ENCODE measurements at regions not wholly inside any gene's neighbourhood (a gene's known extent, or its start where the extent isn't known, plus 50 kb on each side); places are given as distances from the start of the nearest gene placed in this dataset.
"Not testable (repeated sequence)": the region's sequence is repeated elsewhere in the genome, so short reads cannot be mapped to it uniquely, and the experiment has no call there.

DNA sequence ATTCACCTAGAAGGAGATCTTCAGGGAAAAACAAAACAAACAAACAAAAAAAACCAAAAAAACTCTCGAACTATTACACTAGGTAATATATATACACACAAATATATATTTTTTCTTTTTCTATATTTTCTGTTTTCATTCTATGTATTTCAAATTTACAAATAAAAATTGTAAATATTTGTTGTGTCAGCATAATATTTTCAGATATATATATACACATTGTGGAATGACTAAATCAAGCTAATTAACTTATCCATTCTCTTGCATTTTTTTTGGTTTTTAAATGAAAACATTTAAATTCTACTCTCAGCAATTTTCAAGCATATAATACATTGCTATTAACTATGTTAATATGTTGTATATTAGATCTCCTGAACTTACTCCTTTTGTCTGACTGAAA, 762.0 kb upstream of the PCDH10 start:
- TF ChIP-seq, protein P1, sequence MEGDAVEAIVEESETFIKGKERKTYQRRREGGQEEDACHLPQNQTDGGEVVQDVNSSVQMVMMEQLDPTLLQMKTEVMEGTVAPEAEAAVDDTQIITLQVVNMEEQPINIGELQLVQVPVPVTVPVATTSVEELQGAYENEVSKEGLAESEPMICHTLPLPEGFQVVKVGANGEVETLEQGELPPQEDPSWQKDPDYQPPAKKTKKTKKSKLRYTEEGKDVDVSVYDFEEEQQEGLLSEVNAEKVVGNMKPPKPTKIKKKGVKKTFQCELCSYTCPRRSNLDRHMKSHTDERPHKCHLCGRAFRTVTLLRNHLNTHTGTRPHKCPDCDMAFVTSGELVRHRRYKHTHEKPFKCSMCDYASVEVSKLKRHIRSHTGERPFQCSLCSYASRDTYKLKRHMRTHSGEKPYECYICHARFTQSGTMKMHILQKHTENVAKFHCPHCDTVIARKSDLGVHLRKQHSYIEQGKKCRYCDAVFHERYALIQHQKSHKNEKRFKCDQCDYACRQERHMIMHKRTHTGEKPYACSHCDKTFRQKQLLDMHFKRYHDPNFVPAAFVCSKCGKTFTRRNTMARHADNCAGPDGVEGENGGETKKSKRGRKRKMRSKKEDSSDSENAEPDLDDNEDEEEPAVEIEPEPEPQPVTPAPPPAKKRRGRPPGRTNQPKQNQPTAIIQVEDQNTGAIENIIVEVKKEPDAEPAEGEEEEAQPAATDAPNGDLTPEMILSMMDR (IDR thresholded peaks at IDR 0.05; ENCODE audit: low read length, missing control alignments), result no peak
- H3K4me3 ChIP-seq (replicated peaks; ENCODE audit: low read depth, low read length), result no peak overlapping the region
- DNase-seq (ENCODE audit: low read depth), result no peak

DNA sequence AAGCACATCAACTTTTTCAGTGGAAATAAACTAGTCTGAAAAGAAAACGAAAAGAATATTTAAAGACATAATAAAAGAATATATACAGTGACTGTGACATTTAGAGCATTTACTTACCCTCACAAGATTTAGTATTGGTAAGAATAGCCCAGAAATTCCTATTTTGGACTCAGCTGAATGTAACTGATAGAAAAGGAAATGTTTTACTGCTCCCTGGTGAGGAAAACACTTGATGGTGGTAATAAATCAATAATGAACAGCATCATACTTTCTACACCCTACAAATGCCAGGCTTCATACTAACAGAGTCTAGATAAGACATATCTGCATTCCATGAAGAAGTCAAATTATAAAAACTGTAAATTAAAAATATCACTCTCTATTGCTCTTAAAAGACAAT, 753.5 kb upstream of the PCDH10 start:
- DNase-seq (ENCODE audit: low read depth), result no peak
- TF ChIP-seq, protein P1 (IDR thresholded peaks at IDR 0.05; ENCODE audit: low read length, missing control alignments), result no peak
- no peak overlapping the region for H3K4me3 ChIP-seq (replicated peaks; ENCODE audit: low read depth, low read length)

DNA sequence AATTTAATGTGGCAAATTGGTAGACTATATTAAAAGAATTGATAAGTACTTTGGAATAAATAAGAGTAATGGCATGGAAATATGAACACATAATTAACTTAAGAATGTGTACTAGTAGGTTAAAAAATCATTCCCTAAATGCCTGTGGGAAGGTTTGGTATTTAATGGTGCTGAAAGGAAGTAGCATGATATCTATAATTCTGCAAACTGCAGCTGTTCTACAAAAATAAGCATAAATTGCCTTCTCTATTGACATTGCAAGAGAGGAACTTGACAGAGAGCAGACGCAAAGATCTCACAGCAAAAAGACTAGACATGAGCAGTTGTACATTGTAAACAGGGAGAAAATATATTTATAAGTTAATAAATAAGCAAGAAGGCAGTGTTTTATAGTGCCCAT, 752.5 kb upstream of the PCDH10 start:
- H3K4me3 ChIP-seq (replicated peaks; ENCODE audit: low read depth, low read length), result no peak overlapping the region
- peak; percentile 25 for DNase-seq (ENCODE audit: low read depth)
- TF ChIP-seq, protein P1 (IDR thresholded peaks at IDR 0.05; ENCODE audit: low read length, missing control alignments), result no peak

DNA sequence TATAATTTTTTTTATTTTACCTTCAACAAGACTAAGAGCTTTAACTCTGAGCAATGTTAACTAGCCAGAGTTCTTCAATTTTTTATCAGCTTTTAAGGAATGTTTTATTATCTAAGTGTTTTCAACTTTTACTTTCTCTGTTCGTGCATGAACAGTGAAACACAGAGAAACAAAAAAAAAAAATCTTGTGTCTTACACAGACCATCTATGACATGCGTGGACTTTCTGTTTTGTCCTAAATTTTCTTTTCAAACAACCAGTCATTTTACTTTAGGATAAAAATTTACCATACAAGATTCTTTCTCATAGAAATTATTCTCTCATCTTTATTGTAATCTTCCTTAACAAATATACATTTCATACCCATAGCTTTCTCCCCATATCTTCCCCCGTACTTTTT, 731.9 kb upstream of the PCDH10 start:
- H3K4me3 ChIP-seq (replicated peaks; ENCODE audit: low read depth, low read length), result no peak overlapping the region
- DNase-seq (ENCODE audit: low read depth), result no peak
- TF ChIP-seq, protein P1 (IDR thresholded peaks at IDR 0.05; ENCODE audit: low read length, missing control alignments), result no peak

DNA sequence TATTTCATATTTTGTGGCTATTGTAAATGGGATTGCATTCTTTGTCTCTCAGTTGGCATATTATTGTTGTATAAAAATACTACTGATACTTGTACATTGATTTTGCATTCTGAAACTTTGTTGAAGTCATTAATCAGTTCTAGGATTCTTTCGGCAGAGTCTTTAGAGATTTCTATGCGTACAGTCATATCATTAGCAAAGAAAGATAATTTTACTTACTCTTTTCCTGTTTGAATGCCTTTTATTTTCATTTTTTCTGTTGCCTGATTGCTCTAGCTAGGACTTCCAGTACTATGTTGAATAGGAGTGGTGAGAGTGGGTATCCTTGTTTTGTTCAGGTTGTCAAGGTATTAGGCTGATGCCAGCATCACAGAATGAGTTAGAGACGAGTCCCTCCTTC, 722.0 kb upstream of the PCDH10 start:
- no peak for DNase-seq (ENCODE audit: low read depth)
- H3K4me3 ChIP-seq (replicated peaks; ENCODE audit: low read depth, low read length), result no peak overlapping the region
- TF ChIP-seq, protein P1 (IDR thresholded peaks at IDR 0.05; ENCODE audit: low read length, missing control alignments), result no peak

DNA sequence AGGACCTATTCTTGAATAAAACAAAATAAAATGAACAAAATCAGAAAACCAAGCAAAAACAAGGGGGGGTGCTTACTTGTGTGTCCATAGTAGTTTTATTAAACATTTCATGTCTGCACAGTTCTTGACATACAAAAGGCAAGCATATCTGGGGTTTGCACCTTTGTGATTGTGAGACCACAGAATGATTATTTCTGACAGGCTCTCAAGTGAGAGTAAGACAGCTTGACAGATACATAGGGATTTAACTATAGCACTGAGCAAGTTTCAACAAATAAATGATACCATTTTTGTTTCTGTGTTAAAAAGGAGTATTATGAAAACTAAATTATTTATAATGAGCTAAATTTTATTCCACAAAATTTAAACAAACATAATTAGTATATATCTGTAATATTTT, 712.0 kb upstream of the PCDH10 start:
- TF ChIP-seq, protein P1 (IDR thresholded peaks at IDR 0.05; ENCODE audit: low read length, missing control alignments), result no peak
- no peak overlapping the region for H3K4me3 ChIP-seq (replicated peaks; ENCODE audit: low read depth, low read length)
- no peak for DNase-seq (ENCODE audit: low read depth)

DNA sequence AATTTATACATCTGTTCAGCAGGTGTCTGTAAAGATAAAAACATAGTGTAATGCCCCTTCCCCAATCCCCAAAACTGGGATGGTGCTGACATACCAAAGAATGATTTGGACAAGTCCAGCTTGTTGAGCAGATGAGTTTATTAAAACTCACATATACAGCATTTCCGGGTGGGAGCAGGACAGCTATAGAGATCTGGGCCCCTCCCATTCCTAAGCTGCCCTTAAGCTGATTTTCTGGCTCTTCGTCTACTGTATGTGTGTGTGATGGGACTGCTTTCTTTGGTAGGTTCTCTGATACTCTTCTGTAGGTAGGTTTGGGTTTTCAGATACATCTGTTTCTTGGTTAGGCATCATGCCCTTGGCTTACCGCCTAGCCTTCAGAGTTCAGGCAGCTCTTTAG, 703.7 kb upstream of the PCDH10 start:
- TF ChIP-seq, protein P1 (IDR thresholded peaks at IDR 0.05; ENCODE audit: low read length, missing control alignments), result no peak
- no peak for DNase-seq (ENCODE audit: low read depth)
- H3K4me3 ChIP-seq (replicated peaks; ENCODE audit: low read depth, low read length), result no peak overlapping the region

DNA sequence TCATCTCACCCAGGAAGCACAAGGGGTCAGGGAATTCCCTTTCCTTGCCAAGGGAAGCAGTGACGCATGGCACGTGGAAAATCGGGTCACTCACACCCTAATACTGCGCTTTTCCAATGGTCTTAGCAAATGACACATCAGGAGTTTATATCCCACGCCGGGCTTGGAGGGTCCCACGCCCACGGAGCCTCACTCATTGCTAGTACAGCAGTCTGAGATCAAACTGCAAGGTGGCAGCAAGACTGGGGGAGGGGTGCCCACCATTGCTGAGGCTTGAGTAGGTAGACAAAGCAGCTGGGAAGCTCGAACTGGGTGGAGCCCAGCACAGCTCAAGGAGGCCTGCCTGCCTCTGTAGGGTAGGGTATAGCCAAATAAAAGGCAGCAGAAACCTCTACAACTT, 691.1 kb upstream of the PCDH10 start:
- not testable (repeated sequence) for H3K4me3 ChIP-seq (replicated peaks; ENCODE audit: low read depth, low read length); DNase-seq (ENCODE audit: low read depth)
